ENCODE measurements at regions not wholly inside any gene's neighbourhood (a gene's known extent, or its start where the extent isn't known, plus 50 kb on each side); places are given as distances from the start of the nearest gene placed in this dataset.
"Not testable (repeated sequence)": the region's sequence is repeated elsewhere in the genome, so short reads cannot be mapped to it uniquely, and the experiment has no call there.

GRCh38 chr10:9268176-9268575 is 1213.7 kb downstream of the GATA3 start:
- no peak for DNase-seq (ENCODE audit: low read depth in 1 of 2, low spot score in 1 of 2)
- Histone ChIP-seq H3K27me3 (ENCODE audit: insufficient read depth, poor library complexity, severe bottlenecking) (no peaks in the 10 kb centered on the region), H3K4me3 (replicated peaks; ENCODE audit: insufficient read depth, low read length) (no peak overlapping the region), H3K27ac (replicated peaks) (no peak overlapping the region)
- TF ChIP-seq REST (IDR thresholded peaks at IDR 0.05; ENCODE audit: insufficient replicate concordance, low read depth) (no peak), CTCF (IDR thresholded peaks at IDR 0.05; ENCODE audit: insufficient read depth, low read length) (no peak), POLR2AphosphoS5 (IDR thresholded peaks at IDR 0.05; ENCODE audit: low read depth) (no peak), GABPA (IDR thresholded peaks at IDR 0.05; ENCODE audit: low read depth) (no peak), SPI1 (IDR thresholded peaks at IDR 0.05; ENCODE audit: borderline replicate concordance, low read depth) (no peak)

GRCh38 chr10:9273126-9273833 is 1218.8 kb downstream of the GATA3 start:
- H3K27ac ChIP-seq (replicated peaks); H3K27me3 ChIP-seq (ENCODE audit: insufficient read depth, poor library complexity, severe bottlenecking); H3K4me3 ChIP-seq (replicated peaks; ENCODE audit: insufficient read depth, low read length); DNase-seq (ENCODE audit: low read depth in 1 of 2, low spot score in 1 of 2): not testable (repeated sequence)

GRCh38 chr10:9274206-9274755 is 1219.8 kb downstream of the GATA3 start:
- H3K27ac ChIP-seq (replicated peaks) = no peak overlapping the region
- no peak for DNase-seq (ENCODE audit: low read depth in 1 of 2, low spot score in 1 of 2)
- no peak overlapping the region for H3K4me3 ChIP-seq (replicated peaks; ENCODE audit: insufficient read depth, low read length)
- no peaks in the 10 kb centered on the region for H3K27me3 ChIP-seq (ENCODE audit: insufficient read depth, poor library complexity, severe bottlenecking)
- TF ChIP-seq REST (IDR thresholded peaks at IDR 0.05; ENCODE audit: insufficient replicate concordance, low read depth) (no peak), CTCF (IDR thresholded peaks at IDR 0.05; ENCODE audit: insufficient read depth, low read length) (no peak), POLR2AphosphoS5 (IDR thresholded peaks at IDR 0.05; ENCODE audit: low read depth) (no peak), GABPA (IDR thresholded peaks at IDR 0.05; ENCODE audit: low read depth) (no peak), SPI1 (IDR thresholded peaks at IDR 0.05; ENCODE audit: borderline replicate concordance, low read depth) (no peak)

GRCh38 chr10:9275861-9276260 is 1221.4 kb downstream of the GATA3 start:
- Histone ChIP-seq H3K27me3 (ENCODE audit: insufficient read depth, poor library complexity, severe bottlenecking) (no peaks in the 10 kb centered on the region), H3K4me3 (replicated peaks; ENCODE audit: insufficient read depth, low read length) (no peak overlapping the region), H3K27ac (replicated peaks) (no peak overlapping the region)
- DNase-seq (ENCODE audit: low read depth in 1 of 2, low spot score in 1 of 2) = no peak
- TF ChIP-seq GABPA (IDR thresholded peaks at IDR 0.05; ENCODE audit: low read depth) (no peak), REST (IDR thresholded peaks at IDR 0.05; ENCODE audit: insufficient replicate concordance, low read depth) (no peak), SPI1 (IDR thresholded peaks at IDR 0.05; ENCODE audit: borderline replicate concordance, low read depth) (no peak), POLR2AphosphoS5 (IDR thresholded peaks at IDR 0.05; ENCODE audit: low read depth) (no peak), CTCF (IDR thresholded peaks at IDR 0.05; ENCODE audit: insufficient read depth, low read length) (no peak)

All from HL-60 (cell line).